K562 (cell line): ENCODE measurements at regions not wholly inside any gene's neighbourhood (a gene's known extent, or its start where the extent isn't known, plus 50 kb on each side); places are given as distances from the start of the nearest gene placed in this dataset.

Experiments
- ATAC-seq: fragments of 200-7000 bp; cut with Tn5 transposase; 3 replicates; pipeline ENCODE4 v1.9.1; 2020; ENCODE audit warnings: moderate library complexity
- BruUV-seq: library from RNA; stranded (reverse); fragments of 400-500 nt; replicated peaks from 2 replicates; lab custom pipeline; 2021; lab: Mats Ljungman, UMichigan
- CTCF ChIA-PET: fragments of 300-600 bp; formaldehyde crosslinking; extraction: SDS; loops from one replicate; lab custom pipeline; 2021; ENCODE audit warnings: low intra/inter-chr PET ratio; lab: Yijun Ruan, JAX
- POLR2A ChIA-PET: fragments of 300-600, 350-650 bp; sonication (Branson Sonifier 250); formaldehyde crosslinking; extraction: SDS; loops from one replicate; lab custom pipeline; 2021; ENCODE audit warnings: antibody characterized with exemption, inconsistent platforms; lab: Yijun Ruan, JAX
- DNase-seq, 4 experiments: peaks; one replicate each; pipeline versions ENCODE4 v3.0.0 to v3.0.0-alpha.2; 2011 to 2018; ENCODE audit warnings: low spot score in 3 of 4, mixed read lengths in 3 of 4; ENCODE audit errors: extremely low read depth in 1 of 4
- FAIRE-seq: peaks from 2 replicates; lab custom pipeline; 2011; peaks lifted over from hg19 to GRCh38; lab: Jason Lieb, UNC
- H2AFZ ChIP-seq: 2 replicates; pipeline ENCODE4 v1.6.0; 2011; ENCODE audit warnings: low read depth, low read length, control low read depth, inconsistent platforms
- H3K27ac ChIP-seq: fragments of 200-600 bp; 3 replicates; pipeline ENCODE4 v1.8.0; 2011; ENCODE audit warnings: low read depth, mild to moderate bottlenecking, control low read depth, inconsistent platforms, low read length, moderate library complexity, mixed read lengths; ENCODE audit errors: extremely low read depth
- H3K27me3 ChIP-seq, 2 experiments: fragments of 300-600 bp in 1 of 2; 2 replicates in 1 of 2; 3 replicates in 1 of 2; pipeline versions ENCODE4 v1.6.0 to v1.8.0; 2011; ENCODE audit warnings: inconsistent platforms in 2 of 2, low read length in 2 of 2, mild to moderate bottlenecking in 1 of 2, mixed read lengths in 1 of 2, moderate library complexity in 1 of 2; ENCODE audit not compliant: control insufficient read depth in 2 of 2, insufficient read depth in 2 of 2
- H3K36me3 ChIP-seq: fragments of 300-600 bp; 3 replicates; pipeline ENCODE4 v1.8.0; 2011; ENCODE audit warnings: mild to moderate bottlenecking, low read length, inconsistent platforms; ENCODE audit not compliant: control insufficient read depth, insufficient read depth
- H3K4me1 ChIP-seq, 2 experiments: fragments of 200-600 bp in 1 of 2; replicated peaks in 1 of 2; 2 replicates in 1 of 2; 3 replicates in 1 of 2; pipeline versions ENCODE4 v1.5.1 to v1.8.0; 2011; ENCODE audit warnings: inconsistent platforms in 2 of 2, low read length in 2 of 2, mild to moderate bottlenecking in 1 of 2, mixed read lengths in 1 of 2, moderate library complexity in 1 of 2; ENCODE audit not compliant: control insufficient read depth in 2 of 2, insufficient read depth in 2 of 2
- H3K4me2 ChIP-seq: 2 replicates; pipeline ENCODE4 v1.6.1; 2011; ENCODE audit warnings: low read length, control low read depth, inconsistent platforms, mixed read lengths; ENCODE audit not compliant: insufficient read depth
- H3K4me3 ChIP-seq: fragments of 200-600 bp; sonication (generic), shearing (Covaris generic); 2 replicates; pipeline ENCODE4 v1.5.1; 2016; ENCODE audit warnings: control low read depth, inconsistent platforms
- H3K79me2 ChIP-seq: fragments of 200-600 bp; 3 replicates; pipeline ENCODE4 v1.8.0; 2011; ENCODE audit warnings: low read length, inconsistent platforms; ENCODE audit not compliant: control insufficient read depth, insufficient read depth
- H3K9ac ChIP-seq, 2 experiments: 2 replicates each; pipeline versions ENCODE4 v1.6.0 to v1.6.1; 2011; ENCODE audit warnings: low read depth in 2 of 2, low read length in 2 of 2, control low read depth in 1 of 2, inconsistent platforms in 1 of 2, mild to moderate bottlenecking in 1 of 2, mixed read lengths in 1 of 2; ENCODE audit not compliant: insufficient read depth in 1 of 2
- H3K9me1 ChIP-seq: one replicate; pipeline ENCODE4 v1.6.0; 2011; ENCODE audit warnings: inconsistent platforms, mild to moderate bottlenecking, low read length, moderate library complexity; ENCODE audit not compliant: control insufficient read depth, insufficient read depth
- H3K9me3 ChIP-seq: replicated peaks from 2 replicates; pipeline ENCODE4 v1.5.1; 2011; ENCODE audit warnings: low read depth, low read length, inconsistent platforms; ENCODE audit not compliant: control insufficient read depth, insufficient read depth
- H4K20me1 ChIP-seq: replicated peaks from 2 replicates; pipeline ENCODE4 v1.6.1; 2011; ENCODE audit warnings: low read length, inconsistent platforms, mixed read lengths; ENCODE audit not compliant: control insufficient read depth, insufficient read depth
- CEBPZ ChIP-seq: fragments of 150-350 bp; IDR thresholded peaks from 2 replicates; pipeline ENCODE4 v1.6.1; 2014; ENCODE audit warnings: low read depth, mild to moderate bottlenecking, low read length, borderline replicate concordance
- CREB3L1 ChIP-seq: fragments of 450-650 bp; IDR thresholded peaks from 2 replicates; pipeline ENCODE4 v1.6.1; 2014; ENCODE audit warnings: low read depth, mild to moderate bottlenecking, moderate library complexity, borderline replicate concordance
- ELK3 ChIP-seq: fragments of 450-650 bp; formaldehyde crosslinking; IDR thresholded peaks from 2 replicates; pipeline ENCODE4 v1.4.0; 2020; ENCODE audit warnings: mild to moderate bottlenecking
- PBX2 ChIP-seq, 2 experiments: IDR thresholded peaks in 1 of 2; conservative IDR thresholded peaks in 1 of 2; 2 replicates each; pipeline ENCODE4 v1.6.1; 2016; ENCODE audit warnings: low read depth in 2 of 2, mild to moderate bottlenecking in 1 of 2, missing compliant biosample characterization in 1 of 2, missing genetic modification characterization in 1 of 2, moderate library complexity in 1 of 2
- RBM15 ChIP-seq: fragments of 200-400 bp; formaldehyde crosslinking; IDR thresholded peaks from 2 replicates; pipeline ENCODE4 v1.6.1; 2018; ENCODE audit warnings: mild to moderate bottlenecking, low read length, moderate library complexity; ENCODE audit not compliant: insufficient read depth
- ZBTB5 ChIP-seq: fragments of 450-650 bp; IDR thresholded peaks from 2 replicates; pipeline ENCODE4 v1.6.1; 2017; ENCODE audit warnings: antibody characterized with exemption
- WGBS: fragments of 100-300 bp; shearing (Covaris generic); methylation state at CpG from one replicate; pipeline ENCODE4 v1.1.6; 2016; ENCODE audit warnings: low coverage, mixed read lengths; ENCODE audit not compliant: insufficient coverage; ENCODE audit errors: missing lambda C conversion rate; 5-methylcytosine and 5-hydroxymethylcytosine counted together
- in situ Hi-C: fragments of 300-500 bp; cut with MboI; formaldehyde crosslinking; loops from 4 replicates; pipeline ENCODE4 v1.15.0; 2018; ENCODE audit warnings: inconsistent platforms, mixed read lengths
- intact Hi-C: fragments of 100-400 bp; cut with micrococcal nuclease; formaldehyde crosslinking; loops from 2 replicates; pipeline ENCODE4 v1.14.2; 2022

- TF ChIP-seq PBX2 (CRISPR knock-in tag; IDR thresholded peaks at IDR 0.05; ENCODE audit: low read depth) (no peak), PBX2 (tag; conservative IDR thresholded peaks at IDR 0.05; ENCODE audit: low read depth) (no peak)
Measured at GRCh38 chr2:747762-748351, 70.7 kb upstream of the TMEM18 start (continued).

GRCh38 chr2:746697-747096 lies 69.5 kb upstream of the TMEM18 start:
- Histone ChIP-seq H3K27me3 (peaks cover 21 to 45% of the 10 kb centered on the region in 2 experiments; a peak in 4 of 5 replicates), H3K9me3 (no peaks in the 10 kb centered on the region), H3K27ac (no peak overlapping the region), H3K4me2 (no peak overlapping the region), H3K4me3 (no peak overlapping the region), H3K9me1 (no peaks in the 10 kb centered on the region), H3K4me1 (no peaks in the 10 kb centered on the region), H4K20me1 (no peaks in the 10 kb centered on the region), H3K36me3 (no peaks in the 10 kb centered on the region), H3K79me2 (no peaks in the 10 kb centered on the region), H2AFZ (no peak overlapping the region), H3K9ac (no peak overlapping the region)
- no peak for DNase-seq
- BruUV-seq, result no TSS peak
- WGBS, result 0% methylated on average over 4 of the region's 4 CpGs
- CTCF ChIA-PET, result no interaction called here
- in situ Hi-C loops, result no loop called here
- ATAC-seq, result no peak
- POLR2A ChIA-PET, result no interaction called here
- intact Hi-C loops, result no loop called here
- FAIRE-seq, result no peak
- TF ChIP-seq CREB3L1, result no peak
- TF ChIP-seq ELK3 (CRISPR knock-in tag), result no peak
- no peak for TF ChIP-seq RBM15
- TF ChIP-seq ZBTB5, result no peak
- no peak for TF ChIP-seq CEBPZ
